Mesenchymal stem cell (in vitro differentiated cells and primary cell): ENCODE measurements at regions not wholly inside any gene's neighbourhood (a gene's known extent, or its start where the extent isn't known, plus 50 kb on each side); places are given as distances from the start of the nearest gene placed in this dataset.
A peak's percentile ranks its signal among the peaks of the same experiment; 100 is the strongest.

ENCODE experiments used
- DNase-seq: peaks from one replicate; pipeline ENCODE4 v3.0.0-alpha.2; 2013
- H2AFZ ChIP-seq: one replicate; pipeline ENCODE4 v1.6.1; 2013; ENCODE audit warnings: low read depth, mild to moderate bottlenecking, control low read depth, inconsistent platforms, low read length, moderate library complexity
- H2AK5ac ChIP-seq: 2 replicates; pipeline ENCODE4 v1.6.1; 2013; ENCODE audit warnings: low read length, moderate library complexity, mild to moderate bottlenecking, inconsistent platforms; ENCODE audit not compliant: severe bottlenecking
- H2BK120ac ChIP-seq: one replicate; pipeline ENCODE4 v1.6.1; 2013; ENCODE audit warnings: low read depth, mild to moderate bottlenecking, inconsistent platforms, low read length, moderate library complexity
- H2BK12ac ChIP-seq, 2 experiments: one replicate each; pipeline ENCODE4 v1.6.1; 2013; ENCODE audit warnings: inconsistent platforms in 2 of 2, low read length in 2 of 2, mild to moderate bottlenecking in 2 of 2, moderate library complexity in 2 of 2, control low read depth in 1 of 2
- H2BK15ac ChIP-seq: one replicate; pipeline ENCODE4 v1.6.1; 2013; ENCODE audit warnings: mild to moderate bottlenecking, low read depth, inconsistent platforms; ENCODE audit not compliant: poor library complexity, severe bottlenecking
- H2BK5ac ChIP-seq: 2 replicates; pipeline ENCODE4 v1.6.1; 2013; ENCODE audit warnings: low read depth, mild to moderate bottlenecking, low read length, control low read depth, inconsistent platforms; ENCODE audit not compliant: poor library complexity, severe bottlenecking
- H3K14ac ChIP-seq, 2 experiments: one replicate each; pipeline ENCODE4 v1.6.1; 2013; ENCODE audit warnings: inconsistent platforms in 2 of 2, low read length in 2 of 2, control low read depth in 1 of 2, mild to moderate bottlenecking in 1 of 2, moderate library complexity in 1 of 2
- H3K18ac ChIP-seq, 2 experiments: one replicate each; pipeline ENCODE4 v1.6.1; 2013; ENCODE audit warnings: inconsistent platforms in 2 of 2, low read length in 2 of 2, control low read depth in 1 of 2, low read depth in 1 of 2, mild to moderate bottlenecking in 1 of 2
- H3K23ac ChIP-seq, 2 experiments: one replicate each; pipeline ENCODE4 v1.6.1; 2013; ENCODE audit warnings: inconsistent platforms in 2 of 2, low read length in 2 of 2, mild to moderate bottlenecking in 2 of 2, moderate library complexity in 2 of 2, control low read depth in 1 of 2
- H3K27ac ChIP-seq: 2 replicates; pipeline ENCODE4 v1.5.1; 2013; ENCODE audit warnings: mild to moderate bottlenecking, moderate library complexity, low read length, control low read depth, inconsistent platforms; ENCODE audit not compliant: poor library complexity, severe bottlenecking
- H3K27me3 ChIP-seq, 2 experiments: 2 replicates each; pipeline versions ENCODE4 v1.6.1 to v1.7.0; 2013; ENCODE audit warnings: low read length in 2 of 2, mild to moderate bottlenecking in 2 of 2, moderate library complexity in 2 of 2, control low read depth in 1 of 2, inconsistent platforms in 1 of 2; ENCODE audit not compliant: control insufficient read depth in 1 of 2, insufficient read depth in 1 of 2
- H3K36me3 ChIP-seq, 2 experiments: 2 replicates each; pipeline versions ENCODE4 v1.6.1 to v1.7.0; 2013; ENCODE audit warnings: low read length in 2 of 2, control low read depth in 1 of 2, inconsistent platforms in 1 of 2, low read depth in 1 of 2, mild to moderate bottlenecking in 1 of 2; ENCODE audit not compliant: insufficient read depth in 2 of 2, control insufficient read depth in 1 of 2
- H3K4ac ChIP-seq, 2 experiments: one replicate each; pipeline ENCODE4 v1.6.1; 2013; ENCODE audit warnings: inconsistent platforms in 2 of 2, low read length in 2 of 2, mild to moderate bottlenecking in 2 of 2, moderate library complexity in 2 of 2, control low read depth in 1 of 2, low read depth in 1 of 2
- H3K4me1 ChIP-seq: 2 replicates; pipeline ENCODE4 v1.6.1; 2013; ENCODE audit warnings: low read depth, low read length, control low read depth; ENCODE audit not compliant: control insufficient read depth, insufficient read depth
- H3K4me2 ChIP-seq: 2 replicates; pipeline ENCODE4 v1.6.1; 2013; ENCODE audit warnings: low read length, mild to moderate bottlenecking, inconsistent platforms; ENCODE audit not compliant: poor library complexity, severe bottlenecking
- H3K4me3 ChIP-seq, 2 experiments: 2 replicates each; pipeline versions ENCODE4 v1.5.1 to v1.7.0; 2013; ENCODE audit warnings: low read length in 2 of 2, mild to moderate bottlenecking in 2 of 2, control low read depth in 1 of 2, low read depth in 1 of 2; ENCODE audit not compliant: insufficient read depth in 1 of 2
- H3K79me1 ChIP-seq: replicated peaks from 2 replicates; pipeline ENCODE4 v1.6.1; 2013; ENCODE audit warnings: mild to moderate bottlenecking, control low read depth, low read length, inconsistent platforms; ENCODE audit not compliant: poor library complexity, severe bottlenecking
- H3K9ac ChIP-seq: 2 replicates; pipeline ENCODE4 v1.7.0; 2013; ENCODE audit warnings: mild to moderate bottlenecking, low read length, moderate library complexity
- H3K9me3 ChIP-seq: 2 replicates; pipeline ENCODE4 v1.7.0; 2013; ENCODE audit warnings: mild to moderate bottlenecking, low read length; ENCODE audit not compliant: control insufficient read depth
- H4K8ac ChIP-seq: one replicate; pipeline ENCODE4 v1.6.1; 2013; ENCODE audit warnings: inconsistent platforms, mild to moderate bottlenecking, low read length, moderate library complexity
- H4K91ac ChIP-seq: one replicate; pipeline ENCODE4 v1.6.1; 2013; ENCODE audit warnings: mild to moderate bottlenecking, low read length, inconsistent platforms
- WGBS: methylation state at CpG from one replicate; pipeline ENCODE4 v1.1.7; 2013; ENCODE audit warnings: mixed read lengths; 5-methylcytosine and 5-hydroxymethylcytosine counted together

GRCh38 chr11:111035746-111036145 is 209.8 kb upstream of the POU2AF2 start:
- no peak for DNase-seq
- H2BK12ac ChIP-seq, result no peak overlapping the region
- WGBS, result 83% methylated on average over 1 of the region's 1 CpG
- no peak overlapping the region for H3K4me3 ChIP-seq
- H3K27me3 ChIP-seq, result no peaks in the 10 kb centered on the region
- no peak overlapping the region for H2BK15ac ChIP-seq
- H2AFZ ChIP-seq, result no peak overlapping the region
- H4K8ac ChIP-seq, result no peak overlapping the region
- no peaks in the 10 kb centered on the region for H3K79me1 ChIP-seq
- no peak overlapping the region for H3K14ac ChIP-seq
- H3K27ac ChIP-seq, result no peak overlapping the region
- H3K36me3 ChIP-seq, result no peaks in the 10 kb centered on the region
- H2BK5ac ChIP-seq, result no peak overlapping the region
- no peak overlapping the region for H3K4me2 ChIP-seq
- peaks cover 17% of the 10 kb centered on the region for H3K9me3 ChIP-seq
- no peak overlapping the region for H4K91ac ChIP-seq
- no peaks in the 10 kb centered on the region for H3K4me1 ChIP-seq
- no peak overlapping the region for H3K9ac ChIP-seq
- no peak overlapping the region for H3K23ac ChIP-seq
- no peak overlapping the region for H2BK120ac ChIP-seq
- H3K18ac ChIP-seq, result no peak overlapping the region
- no peak overlapping the region for H2AK5ac ChIP-seq
- H3K4ac ChIP-seq, result no peak overlapping the region

- Histone ChIP-seq H2AK5ac (no peak overlapping the region), H3K27me3 (no peaks in the 10 kb centered on the region), H3K4me1 (no peaks in the 10 kb centered on the region), H2BK15ac (no peak overlapping the region), H3K4ac (no peak overlapping the region), H4K8ac (no peak overlapping the region), H3K14ac (no peak overlapping the region), H3K36me3 (no peaks in the 10 kb centered on the region), H3K9me3 (no peaks in the 10 kb centered on the region), H3K27ac (no peak overlapping the region), H3K18ac (no peak overlapping the region), H2AFZ (no peak overlapping the region), H3K4me3 (no peak overlapping the region), H2BK120ac (no peak overlapping the region), H3K79me1 (no peaks in the 10 kb centered on the region), H4K91ac (no peak overlapping the region), H3K23ac (no peak overlapping the region), H2BK12ac (no peak overlapping the region), H3K9ac (no peak overlapping the region), H2BK5ac (no peak overlapping the region), H3K4me2 (no peak overlapping the region)
- no peak for DNase-seq
Observed at GRCh38 chr11:111026241-111026640, 219.3 kb upstream of the POU2AF2 start.

- Histone ChIP-seq H3K18ac (no peak overlapping the region), H3K23ac (no peak overlapping the region), H3K79me1 (no peaks in the 10 kb centered on the region), H3K4me2 (no peak overlapping the region), H3K14ac (no peak overlapping the region), H2BK15ac (no peak overlapping the region), H3K36me3 (no peaks in the 10 kb centered on the region), H3K4me3 (no peak overlapping the region), H2BK5ac (no peak overlapping the region), H4K91ac (no peak overlapping the region), H3K4me1 (no peaks in the 10 kb centered on the region), H4K8ac (no peak overlapping the region), H3K4ac (no peak overlapping the region), H3K27ac (no peak overlapping the region), H2AFZ (no peak overlapping the region), H2BK12ac (no peak overlapping the region), H3K9ac (no peak overlapping the region), H2BK120ac (no peak overlapping the region), H3K27me3 (no peaks in the 10 kb centered on the region), H2AK5ac (no peak overlapping the region), H3K9me3 (no peaks in the 10 kb centered on the region)
- WGBS, result 90% methylated on average over 5 of the region's 5 CpGs
- DNase-seq, result no peak
Observed at GRCh38 chr11:111021131-111021530, 224.4 kb upstream of the POU2AF2 start.

DNA sequence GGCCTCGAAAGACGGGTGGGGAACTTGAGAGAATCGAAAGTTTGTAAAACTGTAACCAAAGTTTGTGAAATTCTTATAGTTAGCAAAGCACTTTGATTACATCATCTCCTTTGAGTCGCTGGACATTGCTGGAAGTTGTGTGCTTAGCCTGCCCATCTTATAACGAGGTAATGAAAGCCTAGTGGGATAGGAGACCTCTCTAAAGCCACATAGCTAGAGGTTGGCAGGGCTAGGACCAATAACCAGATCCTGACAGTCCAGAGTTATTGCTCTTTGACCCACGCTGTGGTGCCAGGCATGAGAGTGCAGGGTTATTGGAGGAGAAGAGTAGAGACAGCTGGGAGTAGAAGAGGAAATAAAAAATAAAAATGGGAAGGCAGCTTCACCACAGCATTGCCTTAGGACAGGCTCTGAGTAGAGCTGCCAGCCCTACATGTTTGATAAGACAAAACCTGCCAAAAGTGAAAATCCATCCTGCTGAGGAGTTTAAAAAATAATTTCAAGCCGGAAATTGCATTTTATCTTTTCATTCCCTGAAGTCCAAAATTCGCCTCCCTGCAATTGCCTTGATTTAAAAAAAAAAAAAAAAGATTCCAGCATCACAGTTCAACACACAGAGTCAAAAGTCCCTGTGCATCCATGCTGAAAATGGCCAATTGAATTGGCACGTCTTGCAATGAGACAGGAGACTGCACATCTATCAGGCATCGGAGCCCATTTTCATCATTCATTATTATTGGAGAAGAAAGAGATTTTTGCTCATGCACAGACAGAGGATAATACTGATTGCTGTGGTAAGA is 225.5 kb upstream of the POU2AF2 start:
- WGBS, result 71% methylated on average over 9 of the region's 10 CpGs
- no peak overlapping the region for H2BK12ac ChIP-seq
- no peaks in the 10 kb centered on the region for H3K4me1 ChIP-seq
- H2AK5ac ChIP-seq, result no peak overlapping the region
- H4K8ac ChIP-seq, result no peak overlapping the region
- H2BK5ac ChIP-seq, result no peak overlapping the region
- peak overlapping the region; percentile 58 for H3K9ac ChIP-seq
- H3K23ac ChIP-seq, result no peak overlapping the region
- peak; percentile 19 for DNase-seq
- H3K36me3 ChIP-seq, result no peaks in the 10 kb centered on the region
- H4K91ac ChIP-seq, result no peak overlapping the region
- no peak overlapping the region for H2BK15ac ChIP-seq
- H3K4me3 ChIP-seq, result no peak overlapping the region
- no peak overlapping the region for H3K4ac ChIP-seq
- no peak overlapping the region for H2BK120ac ChIP-seq
- no peak overlapping the region for H3K27ac ChIP-seq
- no peak overlapping the region for H2AFZ ChIP-seq
- no peaks in the 10 kb centered on the region for H3K9me3 ChIP-seq
- H3K27me3 ChIP-seq, result no peaks in the 10 kb centered on the region
- H3K4me2 ChIP-seq, result no peak overlapping the region
- no peaks in the 10 kb centered on the region for H3K79me1 ChIP-seq
- no peak overlapping the region for H3K18ac ChIP-seq
- H3K14ac ChIP-seq, result no peak overlapping the region
